Activated T-helper 9 cell treated with anti-CD3 and anti-CD28 coated beads, Interleukin-2, amount 50 U/mL, for 16 hours (primary cell): ENCODE measurements at regions not wholly inside any gene's neighbourhood (a gene's known extent, or its start where the extent isn't known, plus 50 kb on each side); places are given as distances from the start of the nearest gene placed in this dataset.

Experiments
- DNase-seq: peaks from one replicate; pipeline ENCODE4 v3.0.0-alpha.2; 2020; ENCODE audit warnings: low read depth

- no peak for DNase-seq
Measured at GRCh38 chrX:45306794-45307193, 106.1 kb upstream of the DIPK2B start.

GRCh38 chrX:45300638-45301037, 100.0 kb upstream of the DIPK2B start:
- no peak for DNase-seq

GRCh38 chrX:45295259-45295986, 94.7 kb upstream of the DIPK2B start:
- DNase-seq = no peak

- DNase-seq = no peak
Measured at GRCh38 chrX:45274576-45274975, 73.9 kb upstream of the DIPK2B start.

GRCh38 chrX:45267007-45267406, 66.3 kb upstream of the DIPK2B start:
- no peak for DNase-seq

GRCh38 chrX:45266456-45266855, 65.8 kb upstream of the DIPK2B start:
- DNase-seq = no peak

- no peak for DNase-seq
Measured at GRCh38 chrX:45264865-45265264, 64.2 kb upstream of the DIPK2B start.

- no peak for DNase-seq
Measured at GRCh38 chrX:45261471-45261870, 60.8 kb upstream of the DIPK2B start.

GRCh38 chrX:45261005-45261404, 60.3 kb upstream of the DIPK2B start:
- no peak for DNase-seq

- DNase-seq = no peak
Measured at GRCh38 chrX:45258731-45259402, 58.2 kb upstream of the DIPK2B start.
